NCI-H128 (cell line): ENCODE measurements at regions not wholly inside any gene's neighbourhood (a gene's known extent, or its start where the extent isn't known, plus 50 kb on each side); places are given as distances from the start of the nearest gene placed in this dataset.
"Not testable (repeated sequence)": the region's sequence is repeated elsewhere in the genome, so short reads cannot be mapped to it uniquely, and the experiment has no call there.

Experiments used
- DNase-seq: peaks from one replicate; lab custom pipeline; 2025; ENCODE audit not compliant: unreplicated experiment; lab: John Stamatoyannopoulos, UW

- DNase-seq: no peak
These were observed 110.1 kb downstream of the NPTX2 start for GRCh38 chr7:98727146-98727709.

- DNase-seq: no peak
These were observed 111.5 kb downstream of the NPTX2 start for GRCh38 chr7:98728555-98728954.

GRCh38 chr7:98729121-98729520, 112.0 kb downstream of the NPTX2 start:
- DNase-seq: no peak

GRCh38 chr7:98730326-98730725, 113.2 kb downstream of the NPTX2 start:
- no peak for DNase-seq

GRCh38 chr7:98731651-98732050, 114.6 kb downstream of the NPTX2 start:
- no peak for DNase-seq

- peak; percentile 7 for DNase-seq
These were observed 116.0 kb downstream of the NPTX2 start for GRCh38 chr7:98733036-98733435.

GRCh38 chr7:98735801-98736200, 118.7 kb downstream of the NPTX2 start:
- no peak for DNase-seq

GRCh38 chr7:98736461-98736860, 119.4 kb downstream of the NPTX2 start:
- DNase-seq: not testable (repeated sequence)

- DNase-seq: no peak
These were observed 120.1 kb downstream of the NPTX2 start for GRCh38 chr7:98737176-98737575.

- DNase-seq: no peak
These were observed 123.6 kb downstream of the NPTX2 start for GRCh38 chr7:98740643-98741042.

GRCh38 chr7:98745722-98746318, 124.0 kb downstream of the TMEM130 start:
- DNase-seq: peak; percentile 26

GRCh38 chr7:98748090-98748489, 121.7 kb downstream of the TMEM130 start:
- no peak for DNase-seq

GRCh38 chr7:98753176-98753575, 116.6 kb downstream of the TMEM130 start:
- no peak for DNase-seq

GRCh38 chr7:98753989-98754479, 115.8 kb downstream of the TMEM130 start:
- DNase-seq: no peak

- no peak for DNase-seq
These were observed 114.5 kb downstream of the TMEM130 start for GRCh38 chr7:98755138-98755898.

- DNase-seq: no peak
These were observed 111.7 kb downstream of the TMEM130 start for GRCh38 chr7:98758157-98758556.

GRCh38 chr7:98760201-98760651, 109.6 kb downstream of the TMEM130 start:
- DNase-seq: no peak

- no peak for DNase-seq
These were observed 108.6 kb downstream of the TMEM130 start for GRCh38 chr7:98761225-98761624.

- DNase-seq: no peak
These were observed 107.2 kb downstream of the TMEM130 start for GRCh38 chr7:98762620-98763019.

GRCh38 chr7:98763441-98763840, 106.4 kb downstream of the TMEM130 start:
- DNase-seq: no peak

GRCh38 chr7:98764946-98765345, 104.9 kb downstream of the TMEM130 start:
- DNase-seq: no peak

- DNase-seq: not testable (repeated sequence)
These were observed 99.7 kb downstream of the TMEM130 start for GRCh38 chr7:98770085-98770484.
